ENCODE measurements at regions not wholly inside any gene's neighbourhood (a gene's known extent, or its start where the extent isn't known, plus 50 kb on each side); places are given as distances from the start of the nearest gene placed in this dataset.

GRCh38 chr22:49624421-49625177 lies 203.1 kb downstream of the BRD1 start:
- Histone ChIP-seq H3K79me2 (ENCODE audit: insufficient read depth, low read length) (no peaks in the 10 kb centered on the region), H2AFZ (ENCODE audit: low read length) (no peak overlapping the region), H3K9ac (ENCODE audit: insufficient read depth, low read depth, low read length) (no peak overlapping the region), H3K4me2 (ENCODE audit: low read depth, low read length) (no peak overlapping the region), H3K4me3 (replicated peaks in 1 of 3; ENCODE audit: insufficient read depth in 1 of 3, low read depth in 2 of 3, low read length in 3 of 3) (no peak overlapping the region), H3K4me1 (ENCODE audit: insufficient read depth, low read length) (no peaks in the 10 kb centered on the region), H3K9me3 (ENCODE audit: low read length) (no peaks in the 10 kb centered on the region), H4K20me1 (ENCODE audit: insufficient read depth, low read length) (peaks cover 3% of the 10 kb centered on the region; the same call in 1 of the 2 replicates), H3K27ac (ENCODE audit: extremely low read length, insufficient read depth, low read length) (no peak overlapping the region), H3K36me3 (replicated peaks in 1 of 2; ENCODE audit: control insufficient read depth in 1 of 2, insufficient read depth in 2 of 2, low read length in 2 of 2) (no peaks in the 10 kb centered on the region), H3K27me3 (ENCODE audit: control insufficient read depth in 1 of 2, insufficient read depth in 2 of 2, low read length in 2 of 2) (peaks cover 20 to 61% of the 10 kb centered on the region in 2 experiments; a peak in 4 of 5 replicates)
- in situ Hi-C loops (cut with HindIII; ENCODE audit: extremely low pct_ligation_motif_present, low pct_unique_long_range_greater_than_20kb) (no loop called here), intact Hi-C loops (cut with micrococcal nuclease; ENCODE audit: unreplicated experiment) (no loop called here)
- ChIA-PET POLR2A (no interaction called here), CTCF (ENCODE audit: low intra/inter-chr PET ratio, low total read pairs) (no interaction called here)
- WGBS (ENCODE audit: low lambda C conversion rate): 2% methylated on average over 11 of the region's 19 CpGs
- no TSS peak for BruUV-seq (replicated peaks)
- no peak for FAIRE-seq
- ATAC-seq: no peak
- TF ChIP-seq ZNF790 (CRISPR knock-in tag; IDR thresholded peaks at IDR 0.05; ENCODE audit: borderline replicate concordance) (no peak), HDAC2 (CRISPR knock-in tag; IDR thresholded peaks at IDR 0.05) (no peak)
- TF ChIP-seq, protein P1, sequence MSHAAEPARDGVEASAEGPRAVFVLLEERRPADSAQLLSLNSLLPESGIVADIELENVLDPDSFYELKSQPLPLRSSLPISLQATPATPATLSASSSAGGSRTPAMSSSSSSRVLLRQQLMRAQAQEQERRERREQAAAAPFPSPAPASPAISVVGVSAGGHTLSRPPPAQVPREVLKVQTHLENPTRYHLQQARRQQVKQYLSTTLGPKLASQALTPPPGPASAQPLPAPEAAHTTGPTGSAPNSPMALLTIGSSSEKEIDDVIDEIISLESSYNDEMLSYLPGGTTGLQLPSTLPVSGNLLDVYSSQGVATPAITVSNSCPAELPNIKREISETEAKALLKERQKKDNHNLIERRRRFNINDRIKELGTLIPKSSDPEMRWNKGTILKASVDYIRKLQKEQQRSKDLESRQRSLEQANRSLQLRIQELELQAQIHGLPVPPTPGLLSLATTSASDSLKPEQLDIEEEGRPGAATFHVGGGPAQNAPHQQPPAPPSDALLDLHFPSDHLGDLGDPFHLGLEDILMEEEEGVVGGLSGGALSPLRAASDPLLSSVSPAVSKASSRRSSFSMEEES (CRISPR knock-in tag; IDR thresholded peaks at IDR 0.05): no peak
- no peak for DNase-seq (ENCODE audit: low spot score)

GRCh38 chr22:49623715-49624114 lies 204.0 kb downstream of the BRD1 start:
- intact Hi-C loops (cut with micrococcal nuclease; ENCODE audit: unreplicated experiment): no loop called here
- Histone ChIP-seq H3K4me3 (replicated peaks in 1 of 3; ENCODE audit: insufficient read depth in 1 of 3, low read depth in 2 of 3, low read length in 3 of 3) (no peak overlapping the region), H3K4me2 (ENCODE audit: low read depth, low read length) (no peak overlapping the region), H3K36me3 (replicated peaks in 1 of 2; ENCODE audit: control insufficient read depth in 1 of 2, insufficient read depth in 2 of 2, low read length in 2 of 2) (no peaks in the 10 kb centered on the region), H2AFZ (ENCODE audit: low read length) (no peak overlapping the region), H3K4me1 (ENCODE audit: insufficient read depth, low read length) (no peaks in the 10 kb centered on the region), H3K27me3 (ENCODE audit: control insufficient read depth in 1 of 2, insufficient read depth in 2 of 2, low read length in 2 of 2) (peaks cover 20 to 67% of the 10 kb centered on the region in 2 experiments), H3K27ac (ENCODE audit: extremely low read length, insufficient read depth, low read length) (no peak overlapping the region), H4K20me1 (ENCODE audit: insufficient read depth, low read length) (peaks cover 3% of the 10 kb centered on the region; the same call in 1 of the 2 replicates), H3K9me3 (ENCODE audit: low read length) (no peaks in the 10 kb centered on the region), H3K79me2 (ENCODE audit: insufficient read depth, low read length) (no peaks in the 10 kb centered on the region), H3K9ac (ENCODE audit: insufficient read depth, low read depth, low read length) (no peak overlapping the region)
- BruUV-seq (replicated peaks): no TSS peak
- TF ChIP-seq ZNF672 (CRISPR knock-in tag; IDR thresholded peaks at IDR 0.05): no peak
- FAIRE-seq (no peak), DNase-seq (ENCODE audit: low spot score) (no peak), ATAC-seq (no peak)
- in situ Hi-C loops (cut with HindIII; ENCODE audit: extremely low pct_ligation_motif_present, low pct_unique_long_range_greater_than_20kb): no loop called here
- CTCF ChIA-PET (ENCODE audit: low intra/inter-chr PET ratio, low total read pairs): no interaction called here
- POLR2A ChIA-PET: no interaction called here
- WGBS (ENCODE audit: low lambda C conversion rate): 0% methylated on average over 5 of the region's 13 CpGs

Measured in HepG2 (cell line).